Ovary (tissue), 3 donors: ENCODE measurements at regions not wholly inside any gene's neighbourhood (a gene's known extent, or its start where the extent isn't known, plus 50 kb on each side); places are given as distances from the start of the nearest gene placed in this dataset.

Experiments used
- EP300 ChIP-seq: sonication (generic); formaldehyde crosslinking; IDR thresholded peaks from one replicate; pipeline ENCODE4 v1.6.1; 2017; ENCODE audit warnings: antibody characterized with exemption
- POLR2A ChIP-seq: fragments of 450-650 bp; IDR thresholded peaks from one replicate; pipeline ENCODE4 v1.6.1; 2017; ENCODE audit warnings: antibody characterized with exemption, mild to moderate bottlenecking, moderate library complexity
- TF ChIP-seq, protein P1 (sequence below), 3 donors: fragments of 450-650 bp in 2 of 3; fragments of 200-600 bp in 1 of 3; IDR thresholded peaks; one replicate each; pipeline versions ENCODE4 v1.5.1 to v1.8.0; 2016 to 2022; ENCODE audit warnings: antibody characterized with exemption in 3 of 3, mild to moderate bottlenecking in 1 of 3
- donor health status: DM: no; HTN: no; CAD: no.

DNA sequence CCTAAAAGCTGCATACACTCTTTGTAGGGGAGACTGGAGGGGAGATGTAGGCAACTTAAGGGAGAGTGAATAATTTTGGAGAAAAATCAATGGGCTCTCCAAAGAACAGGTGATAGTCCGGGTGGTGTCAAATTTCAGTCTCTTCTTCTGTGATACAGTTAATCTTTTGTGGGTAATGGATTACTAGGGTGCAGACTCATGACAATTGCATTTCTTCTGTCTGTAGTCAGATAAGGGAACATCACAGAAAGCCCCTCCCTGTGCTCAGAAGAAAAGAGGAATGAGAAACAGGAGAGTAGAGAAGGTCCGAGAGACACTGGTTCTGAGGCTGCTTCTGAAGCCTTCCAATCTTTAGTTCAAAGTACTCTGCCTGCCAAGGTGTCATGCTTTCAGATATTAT is 1140.7 kb upstream of the LRRN3 start:
- TF ChIP-seq, protein P1, sequence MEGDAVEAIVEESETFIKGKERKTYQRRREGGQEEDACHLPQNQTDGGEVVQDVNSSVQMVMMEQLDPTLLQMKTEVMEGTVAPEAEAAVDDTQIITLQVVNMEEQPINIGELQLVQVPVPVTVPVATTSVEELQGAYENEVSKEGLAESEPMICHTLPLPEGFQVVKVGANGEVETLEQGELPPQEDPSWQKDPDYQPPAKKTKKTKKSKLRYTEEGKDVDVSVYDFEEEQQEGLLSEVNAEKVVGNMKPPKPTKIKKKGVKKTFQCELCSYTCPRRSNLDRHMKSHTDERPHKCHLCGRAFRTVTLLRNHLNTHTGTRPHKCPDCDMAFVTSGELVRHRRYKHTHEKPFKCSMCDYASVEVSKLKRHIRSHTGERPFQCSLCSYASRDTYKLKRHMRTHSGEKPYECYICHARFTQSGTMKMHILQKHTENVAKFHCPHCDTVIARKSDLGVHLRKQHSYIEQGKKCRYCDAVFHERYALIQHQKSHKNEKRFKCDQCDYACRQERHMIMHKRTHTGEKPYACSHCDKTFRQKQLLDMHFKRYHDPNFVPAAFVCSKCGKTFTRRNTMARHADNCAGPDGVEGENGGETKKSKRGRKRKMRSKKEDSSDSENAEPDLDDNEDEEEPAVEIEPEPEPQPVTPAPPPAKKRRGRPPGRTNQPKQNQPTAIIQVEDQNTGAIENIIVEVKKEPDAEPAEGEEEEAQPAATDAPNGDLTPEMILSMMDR (IDR thresholded peaks at IDR 0.05) = no peak
- TF ChIP-seq EP300 = no peak
- no peak for TF ChIP-seq POLR2A
